Stimulated activated naive CD8-positive, alpha-beta T cell treated with anti-CD3 and anti-CD28 coated beads, Interleukin-15, Interleukin-2, amounts not matched to agents 100 U/mL and 50 U/mL, for 24 hours (primary cell): ENCODE measurements at regions not wholly inside any gene's neighbourhood (a gene's known extent, or its start where the extent isn't known, plus 50 kb on each side); places are given as distances from the start of the nearest gene placed in this dataset.

Experiments
- ATAC-seq: fragments of 150-1000 bp; cut with Tn5 transposase; one replicate; pipeline ENCODE4 v1.10.0; 2021
- DNase-seq: peaks from one replicate; pipeline ENCODE4 v3.0.0; 2021

DNA sequence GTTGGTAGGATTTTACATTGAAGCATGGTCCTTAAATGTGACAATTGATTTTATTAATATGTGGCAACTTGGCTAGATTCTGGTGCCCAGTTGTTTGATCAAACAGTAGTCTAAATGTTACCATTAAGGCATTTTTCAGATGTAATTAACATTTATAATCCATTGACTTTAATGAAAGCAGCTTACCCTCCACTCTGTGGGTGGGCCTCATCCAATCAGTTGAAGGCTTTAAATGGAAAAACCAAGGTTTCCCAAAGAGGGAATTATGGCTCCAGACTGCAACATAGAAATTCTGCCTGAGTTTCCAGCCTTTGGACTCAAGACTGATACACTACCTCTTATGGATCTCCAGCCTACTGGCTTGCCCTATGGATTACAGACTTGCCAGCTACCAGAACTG, 1153.2 kb downstream of the BCL11B start:
- ATAC-seq (no peak), DNase-seq (no peak)

DNA sequence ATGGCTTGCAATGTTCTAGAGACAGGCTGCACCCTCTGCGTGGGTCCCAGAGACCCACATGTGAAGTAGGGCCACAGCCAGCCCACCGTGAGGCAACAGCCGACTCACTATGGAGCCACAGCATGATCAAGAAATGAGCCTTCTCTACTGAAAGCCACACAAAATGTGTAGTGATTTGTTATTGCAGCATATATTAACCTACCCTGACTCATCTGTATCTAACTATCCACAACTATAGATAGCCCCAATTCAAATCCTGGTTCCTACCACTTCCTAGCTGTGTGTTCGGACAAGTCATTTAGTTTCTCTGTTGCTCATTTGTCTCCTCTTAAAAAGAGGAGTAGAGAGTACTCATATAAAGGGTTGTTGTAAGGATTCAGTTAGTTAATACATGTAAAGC, 1152.3 kb downstream of the BCL11B start:
- no peak for ATAC-seq
- no peak for DNase-seq

DNA sequence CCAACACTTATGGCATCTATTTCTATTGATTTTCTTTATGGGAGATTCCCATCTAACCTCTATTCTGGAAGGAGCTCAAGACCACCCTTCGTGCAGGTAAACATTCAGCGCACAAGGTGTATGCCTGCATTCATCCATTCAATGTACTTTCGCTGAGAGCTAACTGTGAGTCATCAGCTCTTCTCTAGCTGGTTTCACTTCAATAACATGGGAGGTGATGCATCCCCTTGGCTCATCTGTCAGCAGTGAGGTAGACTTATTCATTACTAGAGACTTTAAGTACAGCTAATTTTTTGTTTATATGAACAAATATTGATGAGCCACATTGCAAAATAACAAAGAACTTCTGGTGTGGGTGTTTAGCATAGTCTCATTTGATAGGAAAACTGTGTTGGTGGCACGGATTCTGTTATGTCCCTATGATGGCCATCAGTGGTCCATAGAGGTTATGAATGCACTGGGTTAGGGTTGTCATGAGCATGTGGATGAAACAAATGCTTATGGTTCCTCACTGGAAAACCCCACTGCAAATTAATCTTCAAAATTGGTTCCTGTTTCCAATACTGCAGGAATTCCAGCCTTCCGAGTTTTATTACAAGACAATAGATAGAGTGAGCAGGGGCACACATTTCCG, 1151.0 kb downstream of the BCL11B start:
- DNase-seq (no peak), ATAC-seq (peak; percentile 92)

DNA sequence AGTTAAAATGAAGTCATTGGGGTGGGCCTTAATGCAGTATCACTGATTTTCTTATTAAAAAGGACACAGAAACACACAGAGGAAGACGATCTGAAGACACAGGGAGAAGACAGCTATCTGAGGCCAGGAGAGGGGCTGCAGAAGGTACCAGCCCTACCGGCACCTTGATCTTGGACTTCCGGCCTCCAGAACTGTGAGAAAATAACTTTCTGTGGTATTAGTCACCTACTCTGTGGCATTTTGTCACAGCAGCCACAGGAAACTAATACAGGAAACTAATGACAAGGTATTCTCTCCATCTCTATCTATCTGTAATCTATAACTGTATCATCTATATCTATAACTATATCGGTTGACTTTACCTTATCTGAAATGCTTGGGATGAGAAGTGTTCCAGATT, 1149.5 kb downstream of the BCL11B start:
- DNase-seq = no peak
- ATAC-seq = peak; percentile 36

DNA sequence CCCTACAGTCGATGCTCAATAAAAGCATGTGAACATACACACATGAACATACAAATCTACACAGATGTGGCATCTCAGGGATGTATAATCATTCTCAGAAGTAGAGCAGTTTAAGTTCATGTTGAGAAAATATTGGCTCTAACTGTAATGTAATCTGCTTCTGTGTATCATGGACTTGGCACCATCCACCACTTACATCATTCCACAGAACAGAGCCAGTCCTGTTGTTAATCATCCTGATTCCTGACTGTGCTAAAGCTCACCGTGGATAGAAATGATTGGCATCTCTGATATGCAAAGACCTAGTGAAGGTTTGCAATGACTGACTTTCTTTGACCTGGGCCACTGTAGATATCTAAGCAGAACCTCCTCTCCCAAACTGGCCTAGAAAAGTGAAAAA, 1141.3 kb downstream of the BCL11B start:
- no peak for ATAC-seq
- DNase-seq = no peak

DNA sequence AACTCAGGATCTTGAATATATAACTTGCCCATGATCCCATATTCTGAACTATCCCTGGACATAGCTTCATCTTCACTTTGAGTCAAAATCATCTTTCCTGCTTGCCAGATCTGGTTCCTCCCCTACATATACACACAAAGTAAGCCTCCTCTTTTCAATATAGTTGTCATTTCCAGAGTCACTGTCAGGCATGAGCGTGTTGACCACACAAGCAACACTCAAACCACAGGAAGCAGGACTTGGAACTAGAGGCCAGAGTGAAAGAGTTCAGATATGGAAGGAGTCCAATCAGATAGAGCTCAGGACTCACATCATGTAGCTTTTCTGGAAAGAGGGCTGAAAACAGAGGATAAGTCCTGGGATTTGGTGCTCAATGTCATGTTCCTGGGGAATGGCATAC, 1140.6 kb downstream of the BCL11B start:
- ATAC-seq (peak; percentile 54), DNase-seq (no peak)

DNA sequence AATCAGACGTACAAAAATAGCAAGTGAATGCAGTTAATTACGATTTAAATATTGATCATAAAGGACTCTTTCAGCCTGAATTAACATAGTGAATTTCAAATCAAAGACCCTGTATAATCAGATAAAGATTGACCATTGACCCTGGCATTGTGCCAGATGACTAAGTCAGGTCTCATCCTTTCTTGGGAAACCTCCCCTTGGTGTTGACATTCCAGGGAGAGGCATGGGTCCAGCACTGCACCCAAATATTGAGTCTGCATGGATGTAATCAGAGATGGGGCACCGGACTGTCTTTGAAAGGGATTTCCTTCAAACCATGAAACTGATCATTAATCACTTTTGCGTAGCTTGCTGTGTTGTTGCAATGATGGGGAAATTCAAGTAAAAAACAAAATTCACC, 1138.2 kb downstream of the BCL11B start:
- DNase-seq (no peak), ATAC-seq (no peak)

DNA sequence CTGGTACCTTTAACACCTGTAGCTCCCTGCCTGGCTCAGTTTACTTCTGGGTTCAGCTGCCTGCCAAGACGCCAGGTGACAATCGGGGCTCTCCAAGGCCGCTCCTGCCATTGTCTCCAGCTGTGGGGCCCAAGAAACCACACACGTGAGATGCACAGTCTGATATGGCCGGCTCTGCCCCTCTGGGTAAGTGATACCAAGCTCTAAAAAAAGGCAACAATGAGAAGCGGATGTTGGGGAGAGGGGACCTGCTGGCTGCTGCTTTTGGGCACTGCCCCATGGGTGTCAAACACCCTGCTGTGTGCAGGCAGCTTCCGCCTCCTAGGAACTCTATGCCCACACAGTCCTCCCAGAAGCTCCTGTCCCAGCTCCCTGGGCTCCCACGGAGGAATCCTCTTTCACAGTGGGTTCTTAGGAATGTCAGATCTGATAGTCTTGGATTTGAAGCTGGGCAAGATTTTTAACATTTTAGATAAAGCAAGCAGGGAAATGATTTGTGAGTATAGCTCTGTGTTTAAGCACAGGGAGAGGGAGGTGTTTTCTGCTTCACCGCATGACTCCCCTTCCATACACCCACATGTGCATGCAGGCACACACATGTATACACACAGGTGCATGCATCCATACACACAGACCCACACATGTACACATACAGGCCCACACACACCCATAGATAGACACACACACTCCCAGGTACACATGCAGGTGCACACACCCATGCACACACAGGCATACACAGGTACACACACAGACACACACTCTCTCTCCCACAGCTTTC, 1135.8 kb downstream of the BCL11B start:
- ATAC-seq (peak; percentile 25), DNase-seq (peak; percentile 34)

DNA sequence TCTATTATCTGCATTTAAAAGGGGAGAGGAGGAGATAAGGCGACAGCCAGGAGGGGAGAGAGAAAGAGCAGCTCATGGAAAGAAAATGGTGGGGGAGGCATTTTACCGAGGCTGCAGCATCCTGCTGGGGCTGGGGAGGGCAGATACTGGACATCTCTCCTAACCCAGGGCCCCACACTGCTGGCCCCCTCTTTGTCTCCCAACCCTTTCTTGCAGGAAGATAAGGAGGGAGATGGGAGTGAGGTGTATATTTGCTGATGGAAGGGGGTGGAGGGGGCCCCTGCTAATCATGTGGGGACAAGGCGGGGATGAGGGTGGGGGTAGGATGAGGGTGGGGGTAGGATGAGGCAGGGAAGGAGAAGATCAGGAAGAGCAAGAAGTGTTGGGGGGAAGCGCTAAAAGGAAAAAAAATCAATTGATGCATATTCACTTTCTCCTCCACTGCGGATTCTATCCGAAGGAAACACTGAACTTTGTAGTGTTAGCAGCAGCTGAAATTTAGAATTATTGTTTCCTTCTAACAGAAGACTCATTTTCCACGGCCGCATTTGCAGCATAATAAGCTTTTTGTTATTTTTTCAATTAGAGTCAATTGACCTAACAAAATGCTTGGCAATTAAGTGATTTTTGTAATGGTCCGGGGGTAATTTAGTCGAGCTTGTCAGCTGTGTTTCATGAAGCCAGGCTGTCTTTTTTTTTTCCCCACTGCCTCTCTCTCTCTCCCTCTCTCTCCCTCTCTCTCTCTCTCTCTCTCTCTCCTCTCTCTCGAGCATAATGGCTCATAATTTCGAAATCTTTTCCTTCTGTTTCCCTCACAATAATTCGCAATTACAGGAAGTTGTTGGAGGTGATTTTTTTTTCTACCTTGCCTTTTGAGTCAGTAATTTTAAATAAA, 1134.6 kb downstream of the BCL11B start:
- DNase-seq (no peak), ATAC-seq (no peak)

DNA sequence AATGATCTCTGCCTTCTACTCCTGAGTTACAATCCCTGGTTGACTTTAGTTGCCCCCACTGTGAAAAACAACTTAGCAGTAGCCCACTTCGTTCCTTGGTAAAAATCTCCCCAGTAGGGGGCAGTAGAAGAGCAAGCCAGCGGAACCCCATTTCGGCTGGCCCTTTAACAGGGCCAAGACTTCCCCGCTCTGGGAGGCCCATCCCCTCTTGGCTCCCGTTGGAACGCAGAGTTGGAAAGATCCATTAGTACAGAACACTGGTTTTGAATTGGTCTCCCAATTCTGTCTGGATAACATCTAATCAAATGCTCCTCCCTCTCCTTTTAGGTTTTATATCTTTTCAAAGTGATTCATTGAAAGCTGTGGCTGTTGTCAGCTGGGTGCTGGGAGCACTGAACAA, 1133.3 kb downstream of the BCL11B start:
- ATAC-seq (peak; percentile 71), DNase-seq (peak; percentile 75)

DNA sequence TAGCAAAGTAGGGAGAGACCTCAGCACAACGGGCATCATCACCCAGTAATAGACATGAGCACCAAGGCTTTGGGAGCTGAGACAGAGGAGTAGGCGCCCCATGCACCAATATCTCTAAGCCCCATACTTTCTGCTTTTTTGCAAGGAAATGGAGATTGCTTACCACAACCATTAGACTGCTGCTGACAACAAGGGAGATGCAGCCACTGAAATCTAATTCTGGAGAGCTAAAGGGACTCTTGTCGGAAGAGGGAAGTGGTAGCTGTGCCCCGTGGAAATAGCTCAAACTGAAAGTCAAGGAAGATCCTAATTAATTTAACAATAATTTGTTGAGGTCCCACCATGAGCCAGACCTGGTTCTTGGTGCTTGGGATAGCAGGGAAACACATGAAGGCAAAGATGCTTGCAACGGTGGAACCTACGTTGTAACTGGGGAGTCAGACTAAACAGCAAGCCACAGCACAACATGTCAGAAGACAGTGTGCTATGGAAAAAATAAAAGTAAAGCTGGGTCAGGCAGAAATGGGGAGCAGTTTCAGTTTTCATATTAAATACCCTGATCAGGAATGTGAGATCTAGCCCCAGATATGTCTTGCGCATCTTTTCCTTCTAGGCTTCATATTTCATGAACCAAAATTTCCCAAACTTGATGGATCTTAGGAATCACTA, 1131.0 kb downstream of the BCL11B start:
- no peak for ATAC-seq
- DNase-seq = no peak

DNA sequence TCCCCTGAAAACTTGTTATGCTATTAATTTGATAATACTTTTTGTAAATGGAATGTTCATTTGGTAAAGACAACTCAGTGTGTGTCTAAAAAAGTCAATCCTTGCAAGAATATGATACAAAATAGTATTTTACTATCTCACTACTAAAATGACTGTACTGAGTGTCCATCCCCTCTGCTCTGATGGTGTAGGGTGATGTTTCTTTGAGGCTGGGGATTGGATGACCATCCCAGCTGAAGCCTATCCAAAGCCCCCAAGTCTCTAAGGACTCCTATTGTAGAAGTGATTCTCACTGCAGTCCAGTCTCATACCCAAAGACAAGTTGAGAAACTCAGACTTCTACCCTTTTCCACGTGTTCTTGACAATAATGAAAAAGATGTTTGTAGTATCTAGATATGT, 1128.4 kb downstream of the BCL11B start:
- no peak for ATAC-seq
- no peak for DNase-seq

DNA sequence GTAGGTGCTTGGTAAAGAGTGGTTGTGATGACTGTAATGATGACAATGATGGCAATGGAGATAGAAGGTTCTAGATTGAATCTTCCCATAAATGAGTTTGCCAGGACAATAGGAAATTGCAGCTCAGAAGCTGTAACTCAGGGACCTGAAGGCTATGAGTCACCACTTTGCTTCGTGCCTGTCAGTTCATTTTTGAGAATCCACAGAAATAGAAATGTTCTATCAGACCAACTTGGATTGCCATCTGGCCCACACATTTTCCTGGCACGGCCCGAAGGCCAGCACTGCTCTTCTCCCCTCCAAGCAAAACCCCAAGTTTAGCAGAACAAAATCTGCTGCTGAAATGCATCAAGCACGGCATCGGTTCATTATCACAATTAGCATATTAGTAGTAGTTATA, 1127.0 kb downstream of the BCL11B start:
- no peak for DNase-seq
- ATAC-seq = no peak

DNA sequence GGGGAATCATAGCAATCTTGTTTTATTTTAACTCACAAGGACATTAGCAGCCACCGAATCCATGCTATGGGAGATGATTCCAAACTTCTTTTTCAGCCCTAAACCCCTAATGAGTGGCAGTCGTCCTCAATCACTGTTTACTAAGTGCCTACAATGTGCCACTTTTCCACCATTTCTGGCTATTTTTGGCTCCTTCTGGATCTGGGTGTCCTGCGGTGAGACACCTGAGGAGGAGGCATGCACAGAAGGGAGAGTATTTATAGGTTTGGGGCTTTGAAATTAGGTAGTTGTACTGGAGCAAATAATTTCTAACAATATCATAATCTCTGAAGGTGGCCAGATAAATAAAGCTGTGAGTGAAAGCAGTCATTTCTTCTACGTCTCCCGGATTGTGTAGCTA, 1125.6 kb downstream of the BCL11B start:
- no peak for DNase-seq
- ATAC-seq = no peak

DNA sequence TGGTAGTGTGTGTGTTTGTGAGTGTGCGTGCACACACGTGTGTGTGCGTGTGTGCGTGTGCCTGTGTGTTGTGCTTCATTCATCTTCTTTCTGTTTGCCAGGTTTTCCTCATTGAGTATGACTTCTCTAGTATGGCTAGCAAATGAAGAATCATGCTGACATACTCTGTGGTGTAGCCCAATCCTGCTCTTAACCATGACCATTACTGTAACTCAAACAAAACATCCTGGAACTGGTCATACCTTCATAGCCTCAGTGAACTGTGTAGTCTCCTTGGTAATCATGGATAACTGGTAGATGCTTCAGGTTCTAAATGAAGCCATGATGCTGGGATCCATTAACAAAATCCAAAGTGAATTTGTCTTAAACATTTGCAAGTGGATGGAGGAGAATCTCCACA, 1117.7 kb downstream of the BCL11B start:
- no peak for DNase-seq
- ATAC-seq = no peak

DNA sequence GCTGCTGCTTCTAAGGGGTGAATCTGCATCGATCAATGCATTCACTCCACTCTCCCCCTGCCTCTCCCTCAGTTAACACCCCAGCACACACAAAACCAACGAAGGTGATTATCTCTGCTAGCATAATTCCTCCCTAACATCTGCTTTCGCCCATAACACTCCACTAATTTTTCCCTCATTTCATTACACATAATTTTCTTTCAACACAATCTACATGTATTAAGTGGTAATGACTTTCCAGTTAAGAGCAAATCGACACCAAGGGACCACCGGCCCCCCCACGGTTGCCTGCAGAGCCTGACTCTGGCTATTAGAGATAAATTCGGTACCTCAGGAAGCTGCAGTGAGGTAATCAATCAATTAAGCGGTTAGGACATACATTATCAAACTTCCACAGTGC, 1115.6 kb downstream of the BCL11B start:
- DNase-seq = no peak
- no peak for ATAC-seq

DNA sequence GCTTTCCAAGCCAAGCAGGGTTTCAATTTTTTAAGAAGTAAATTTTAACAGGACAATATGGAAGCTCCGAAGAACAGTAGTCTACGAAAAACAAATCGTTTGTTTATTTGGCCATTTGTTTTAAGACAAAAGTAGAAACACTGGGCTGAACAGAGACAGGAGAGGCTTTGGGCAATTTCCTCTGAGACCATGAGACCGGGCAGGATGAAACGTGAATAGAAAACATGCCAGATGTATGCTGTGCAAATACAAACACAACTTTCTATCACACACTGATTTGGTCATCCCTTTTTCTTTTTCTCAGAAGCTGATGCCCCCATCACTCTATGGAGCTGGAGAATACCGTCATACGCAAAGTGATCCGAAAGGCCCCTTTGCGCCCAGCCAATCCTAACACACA, 1111.1 kb downstream of the BCL11B start:
- DNase-seq (no peak), ATAC-seq (no peak)

DNA sequence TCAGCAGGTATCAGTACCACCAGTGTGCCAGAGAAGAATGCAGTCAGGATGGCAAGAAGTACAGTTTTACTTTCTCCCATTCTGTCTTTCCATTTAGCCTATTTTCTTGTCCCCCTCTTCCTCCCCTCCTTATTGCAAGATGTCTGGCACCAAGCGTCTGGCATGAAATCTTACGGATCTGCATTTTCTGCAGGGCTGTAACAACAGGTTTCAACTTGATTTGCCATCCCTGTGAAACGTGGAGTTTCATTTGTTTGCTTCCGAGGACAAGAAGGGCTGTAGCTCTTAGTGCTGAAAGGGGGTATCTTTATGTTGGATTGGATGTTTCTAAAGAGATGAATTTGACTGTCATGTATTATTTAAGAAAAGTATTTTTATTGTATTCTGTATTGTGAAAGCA, 1110.6 kb downstream of the BCL11B start:
- no peak for ATAC-seq
- DNase-seq = no peak

DNA sequence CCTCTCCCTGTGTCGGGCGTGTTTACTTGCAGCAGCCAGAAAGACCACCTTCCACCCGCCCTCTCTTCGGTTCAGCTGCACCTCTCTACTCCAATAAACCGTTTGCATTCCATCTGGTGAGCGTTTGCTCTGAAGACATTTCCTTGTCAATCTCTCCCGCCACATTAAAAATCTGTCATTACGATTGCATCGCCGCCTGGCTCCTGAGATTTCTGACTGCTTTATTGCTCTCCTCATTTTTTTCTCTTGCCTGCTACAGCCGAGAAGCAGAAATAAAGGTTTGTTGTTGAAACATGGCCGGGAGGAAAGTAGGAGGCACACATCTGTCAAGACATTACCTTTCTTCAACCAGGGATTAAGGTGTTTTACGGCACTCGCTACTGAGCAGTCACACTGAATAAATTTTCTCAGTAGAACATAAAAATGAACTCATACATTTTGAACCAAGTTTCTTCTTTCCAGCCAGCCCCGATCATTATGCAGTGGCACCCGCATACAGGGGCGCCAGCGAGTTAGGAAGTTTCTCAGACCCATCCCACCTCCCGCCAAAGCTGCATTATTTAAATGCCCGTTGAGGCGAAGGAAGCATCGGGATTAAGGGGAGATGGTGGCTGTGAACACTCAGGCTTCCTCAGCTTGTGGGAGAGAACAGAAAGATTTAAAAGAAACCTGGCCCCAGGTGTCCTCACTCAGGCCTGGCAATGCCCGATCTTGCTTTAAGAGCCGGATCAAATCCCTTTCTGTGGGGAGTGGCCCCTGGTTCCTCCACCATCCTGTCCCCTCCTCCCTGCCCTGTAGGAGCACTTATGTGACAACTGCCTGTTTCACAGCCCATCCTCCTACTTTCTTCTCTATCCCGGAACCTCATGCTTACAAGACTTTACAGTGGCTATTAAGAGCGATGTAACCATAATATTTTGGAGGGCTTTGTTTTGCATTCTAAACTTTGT, 1108.9 kb downstream of the BCL11B start:
- DNase-seq = no peak
- no peak for ATAC-seq

DNA sequence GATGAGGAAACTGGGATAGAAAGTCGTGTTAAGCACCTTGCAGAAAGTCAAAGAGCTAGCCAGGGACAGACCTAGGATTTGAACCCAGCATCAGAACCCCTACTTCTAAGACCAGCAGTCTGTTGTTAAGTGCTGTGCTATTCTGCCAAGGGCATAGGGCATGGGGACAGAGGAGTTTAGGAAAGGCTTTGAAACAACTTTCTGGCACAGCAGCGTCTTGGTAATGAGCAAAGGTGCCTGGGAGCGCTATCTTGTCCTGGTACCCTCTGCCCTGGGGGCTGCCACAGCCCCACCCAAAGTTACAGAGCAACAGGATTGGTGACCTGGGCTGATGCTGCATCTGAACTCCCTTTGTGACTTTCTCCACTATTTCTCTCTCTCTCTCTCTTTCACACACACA, 1108.1 kb downstream of the BCL11B start:
- no peak for DNase-seq
- ATAC-seq = no peak

DNA sequence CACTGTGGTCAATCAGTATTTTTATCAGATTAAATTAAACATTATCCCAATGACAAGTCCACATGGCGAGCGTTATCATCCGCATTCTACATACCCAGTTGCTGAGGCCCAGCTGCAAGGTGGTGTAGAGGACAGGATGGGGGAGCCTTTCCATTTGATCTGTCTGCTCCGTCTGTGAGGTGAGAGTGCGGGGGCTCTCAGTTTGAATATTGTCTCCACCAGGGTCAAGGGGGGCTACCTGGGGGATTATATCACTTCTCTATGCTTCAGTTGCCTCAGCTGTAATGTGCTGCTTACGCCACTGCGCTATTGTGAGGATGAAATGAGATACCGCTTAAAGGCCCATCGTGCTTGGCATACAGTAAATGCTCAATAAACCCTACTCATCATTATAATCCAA, 1106.0 kb downstream of the BCL11B start:
- ATAC-seq = no peak

More for the DNA sequence above, 1106.0 kb downstream of the BCL11B start:
- no peak for DNase-seq
